ENCODE measurements at regions not wholly inside any gene's neighbourhood (a gene's known extent, or its start where the extent isn't known, plus 50 kb on each side); places are given as distances from the start of the nearest gene placed in this dataset.

- Histone ChIP-seq H3K27ac (no peak overlapping the region), H3K4me3 (no peak overlapping the region), H3K9me3 (no peaks in the 10 kb centered on the region), H3K4me1 (no peaks in the 10 kb centered on the region), H3K27me3 (no peaks in the 10 kb centered on the region), H3K36me3 (replicated peaks in 1 of 2; ENCODE audit: insufficient read depth in 1 of 2, low read depth in 2 of 2) (no peaks in the 10 kb centered on the region)
- DNase-seq (no peak), ATAC-seq (no peak)
- intact Hi-C loops (cut with DNase I), result no loop called here
- no peak for TF ChIP-seq POLR2A (IDR thresholded peaks at IDR 0.05)
- TF ChIP-seq, protein P1, sequence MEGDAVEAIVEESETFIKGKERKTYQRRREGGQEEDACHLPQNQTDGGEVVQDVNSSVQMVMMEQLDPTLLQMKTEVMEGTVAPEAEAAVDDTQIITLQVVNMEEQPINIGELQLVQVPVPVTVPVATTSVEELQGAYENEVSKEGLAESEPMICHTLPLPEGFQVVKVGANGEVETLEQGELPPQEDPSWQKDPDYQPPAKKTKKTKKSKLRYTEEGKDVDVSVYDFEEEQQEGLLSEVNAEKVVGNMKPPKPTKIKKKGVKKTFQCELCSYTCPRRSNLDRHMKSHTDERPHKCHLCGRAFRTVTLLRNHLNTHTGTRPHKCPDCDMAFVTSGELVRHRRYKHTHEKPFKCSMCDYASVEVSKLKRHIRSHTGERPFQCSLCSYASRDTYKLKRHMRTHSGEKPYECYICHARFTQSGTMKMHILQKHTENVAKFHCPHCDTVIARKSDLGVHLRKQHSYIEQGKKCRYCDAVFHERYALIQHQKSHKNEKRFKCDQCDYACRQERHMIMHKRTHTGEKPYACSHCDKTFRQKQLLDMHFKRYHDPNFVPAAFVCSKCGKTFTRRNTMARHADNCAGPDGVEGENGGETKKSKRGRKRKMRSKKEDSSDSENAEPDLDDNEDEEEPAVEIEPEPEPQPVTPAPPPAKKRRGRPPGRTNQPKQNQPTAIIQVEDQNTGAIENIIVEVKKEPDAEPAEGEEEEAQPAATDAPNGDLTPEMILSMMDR (IDR thresholded peaks at IDR 0.05), result no peak
- 78 to 80% methylated on average over 11 of the region's 11 CpGs for WGBS, 2 donors
These were observed 118.2 kb upstream of the C7orf33 start for GRCh38 chr7:148472406-148472805.

DNA sequence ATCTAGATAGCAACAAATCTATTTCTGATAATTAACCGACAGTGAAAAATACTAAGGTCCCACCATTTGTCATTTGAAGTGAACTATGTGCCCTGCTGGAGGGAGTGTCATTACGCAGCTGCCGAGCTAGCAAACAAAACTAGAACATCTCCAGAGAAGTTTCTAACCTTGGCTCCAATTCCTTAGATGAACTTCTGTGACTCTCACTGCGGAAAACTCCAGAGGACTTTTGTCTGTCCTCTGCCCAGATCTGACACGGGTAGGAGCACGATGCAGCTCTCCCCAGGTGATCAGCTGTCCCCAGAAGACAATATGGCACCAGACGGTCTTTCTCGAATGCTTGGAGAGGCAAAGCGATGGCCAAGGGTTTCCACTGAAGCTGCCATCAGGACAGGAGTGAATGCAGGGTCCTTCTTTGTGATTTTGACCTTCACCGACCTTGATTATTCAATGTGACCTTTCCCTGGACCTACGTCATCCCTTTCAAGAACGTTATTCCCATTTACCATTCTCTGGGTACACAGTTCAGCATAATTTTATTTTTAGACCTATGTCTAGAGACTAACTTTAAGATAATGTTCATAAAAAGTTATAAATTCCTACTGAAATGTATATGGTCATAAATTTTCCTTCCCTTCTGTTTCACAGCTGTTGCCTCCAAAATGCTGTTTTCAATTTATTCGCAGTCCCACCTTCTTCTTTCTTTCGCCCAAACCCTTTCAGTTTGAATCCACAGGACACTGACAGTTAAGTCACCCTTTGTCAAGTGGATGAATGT, 116.7 kb upstream of the C7orf33 start:
- Histone ChIP-seq H3K27me3 (no peaks in the 10 kb centered on the region), H3K36me3 (replicated peaks in 1 of 2; ENCODE audit: insufficient read depth in 1 of 2, low read depth in 2 of 2) (no peaks in the 10 kb centered on the region), H3K4me1 (no peaks in the 10 kb centered on the region), H3K4me3 (no peak overlapping the region), H3K27ac (no peak overlapping the region), H3K9me3 (no peaks in the 10 kb centered on the region)
- TF ChIP-seq, protein P1 (IDR thresholded peaks at IDR 0.05), result no peak
- no peak for TF ChIP-seq POLR2A (IDR thresholded peaks at IDR 0.05)
- DNase-seq (no peak), ATAC-seq (no peak)
- intact Hi-C loops (cut with DNase I), result no loop called here
- WGBS, 2 donors, result 52 to 62% methylated on average over 14 of the region's 14 CpGs

DNA sequence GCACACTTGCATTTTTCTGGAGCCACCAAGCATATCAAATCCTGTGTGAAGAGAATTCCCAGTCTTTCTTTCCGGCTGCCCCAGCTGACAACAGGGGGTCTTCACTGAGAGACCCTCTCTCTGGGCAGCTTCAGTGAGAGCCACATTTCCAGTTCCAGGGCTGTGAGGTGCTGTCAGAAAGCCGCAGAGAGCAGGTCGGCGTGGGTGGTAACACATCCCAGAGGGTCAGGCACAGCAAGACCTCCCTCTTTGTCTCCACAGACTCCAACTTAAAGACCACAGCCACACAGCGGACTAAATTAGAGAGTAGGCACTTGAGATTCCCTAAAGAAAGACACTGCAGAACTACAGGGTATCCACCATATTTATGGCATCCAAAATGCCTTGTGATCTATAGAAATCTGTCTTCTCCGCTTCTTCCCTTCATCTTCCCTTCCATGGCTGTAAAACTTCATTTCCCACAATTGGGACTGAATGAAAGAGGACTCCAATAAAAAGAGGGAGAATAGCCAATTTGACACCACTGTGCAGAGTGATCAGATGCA, 116.0 kb upstream of the C7orf33 start:
- no peak overlapping the region for H3K4me3 ChIP-seq
- 79 to 83% methylated on average over 6 of the region's 6 CpGs for whole genome bisulfite sequencing, 2 donors
- no peaks in the 10 kb centered on the region for H3K27me3 ChIP-seq
- DNase-seq, result no peak
- TF ChIP-seq, protein P1 (IDR thresholded peaks at IDR 0.05), result no peak
- no peak for TF ChIP-seq POLR2A (IDR thresholded peaks at IDR 0.05)
- ATAC-seq, result no peak
- H3K4me1 ChIP-seq, result no peaks in the 10 kb centered on the region
- no peak overlapping the region for H3K27ac ChIP-seq
- intact Hi-C loops (cut with DNase I), result no loop called here
- no peaks in the 10 kb centered on the region for H3K9me3 ChIP-seq
- H3K36me3 ChIP-seq (replicated peaks in 1 of 2; ENCODE audit: insufficient read depth in 1 of 2, low read depth in 2 of 2), result no peaks in the 10 kb centered on the region

- Histone ChIP-seq H3K9me3 (no peaks in the 10 kb centered on the region), H3K36me3 (replicated peaks in 1 of 2; ENCODE audit: insufficient read depth in 1 of 2, low read depth in 2 of 2) (no peaks in the 10 kb centered on the region), H3K27ac (no peak overlapping the region), H3K4me1 (peaks cover 5% of the 10 kb centered on the region), H3K27me3 (no peaks in the 10 kb centered on the region), H3K4me3 (no peak overlapping the region)
- DNase-seq (no peak), ATAC-seq (no peak)
- intact Hi-C loops (cut with DNase I), result no loop called here
- no peak for TF ChIP-seq POLR2A (IDR thresholded peaks at IDR 0.05)
- TF ChIP-seq, protein P1 (IDR thresholded peaks at IDR 0.05), result no peak
- 81 to 86% methylated on average over 9 of the region's 9 CpGs for WGBS, 2 donors
These were observed 112.0 kb upstream of the C7orf33 start for GRCh38 chr7:148478551-148478950.

All from body of pancreas (tissue), 4 donors.